Ureter (tissue), 1 donor: ENCODE measurements at regions not wholly inside any gene's neighbourhood (a gene's known extent, or its start where the extent isn't known, plus 50 kb on each side); places are given as distances from the start of the nearest gene placed in this dataset.
"Not testable (repeated sequence)": the region's sequence is repeated elsewhere in the genome, so short reads cannot be mapped to it uniquely, and the experiment has no call there.

Experiments used
- DNase-seq: peaks from one replicate; pipeline ENCODE4 v3.0.0-alpha.2; 2020; ENCODE audit warnings: low spot score
- donor health status: DM: yes; HTN: yes; CAD: no.

- no peak for DNase-seq
Observed at GRCh38 chr10:11667756-11668155, 56.3 kb upstream of the USP6NL start.

DNA sequence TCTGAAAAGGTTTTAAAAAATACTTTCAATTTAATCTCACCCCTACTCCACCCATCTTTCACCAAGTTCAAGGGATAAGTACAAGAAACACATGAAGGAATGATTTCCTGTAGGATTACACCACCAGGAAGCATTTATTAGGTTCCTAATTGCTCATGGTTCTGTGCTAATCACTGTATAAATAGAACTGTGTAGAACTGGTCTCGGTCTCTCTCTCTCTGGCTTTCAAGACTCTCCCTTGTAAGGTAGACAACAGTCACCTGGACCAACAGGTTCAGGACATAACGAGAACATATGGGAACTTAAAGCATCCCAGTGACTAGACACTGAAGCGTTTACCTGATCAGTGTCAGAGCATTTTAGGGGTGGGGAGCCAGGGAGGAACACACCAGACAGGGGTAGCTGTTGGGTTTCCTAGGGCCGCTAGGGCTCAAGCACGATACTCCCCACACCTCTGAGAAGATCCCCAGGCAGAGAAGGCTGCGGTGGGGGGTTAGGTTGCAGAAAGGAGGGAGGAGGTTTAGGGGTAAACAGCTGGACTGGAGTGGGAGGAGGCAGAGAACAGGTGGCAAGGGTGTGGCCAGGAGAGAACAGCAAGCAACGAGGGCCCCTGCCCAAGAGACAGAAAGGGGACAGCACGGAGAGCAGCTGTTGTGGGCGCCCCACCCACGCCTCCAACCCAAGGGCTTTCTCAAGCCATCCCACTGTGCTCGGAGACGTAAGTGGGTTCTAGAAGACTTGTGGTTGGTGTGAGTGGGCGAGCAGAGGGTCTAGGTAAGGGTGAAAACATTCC is 52.5 kb upstream of the USP6NL start:
- no peak for DNase-seq

- not testable (repeated sequence) for DNase-seq
Observed at GRCh38 chr10:11663126-11663515, 51.7 kb upstream of the USP6NL start.

- no peak for DNase-seq
Observed at GRCh38 chr10:11661441-11661840, 50.0 kb upstream of the USP6NL start.
